MM.1S (cell line): ENCODE measurements at regions not wholly inside any gene's neighbourhood (a gene's known extent, or its start where the extent isn't known, plus 50 kb on each side); places are given as distances from the start of the nearest gene placed in this dataset.
"Not testable (repeated sequence)": the region's sequence is repeated elsewhere in the genome, so short reads cannot be mapped to it uniquely, and the experiment has no call there.

ENCODE experiments used
- DNase-seq: peaks from one replicate; pipeline ENCODE4 v3.0.0-alpha.2; 2015
- H2AFZ ChIP-seq: fragments of 300-600 bp; sonication (generic); 2 replicates; pipeline ENCODE4 v1.6.0; 2016; ENCODE audit warnings: antibody characterized with exemption, low read length
- H3F3A ChIP-seq: fragments of 300-600 bp; sonication (generic); 2 replicates; pipeline ENCODE4 v1.6.1; 2016; ENCODE audit warnings: mild to moderate bottlenecking, antibody characterized with exemption, low read length, moderate library complexity, mixed read lengths; ENCODE audit not compliant: insufficient read depth
- H3K27ac ChIP-seq: fragments of 300-600 bp; sonication (generic); 2 replicates; pipeline ENCODE4 v1.5.1; 2016; ENCODE audit warnings: mild to moderate bottlenecking, low read length
- H3K27me3 ChIP-seq: fragments of 300-600 bp; sonication (generic); replicated peaks from 2 replicates; pipeline ENCODE4 v1.6.0; 2016; ENCODE audit warnings: low read length; ENCODE audit not compliant: insufficient read depth
- H3K36me3 ChIP-seq: fragments of 300-600 bp; sonication (generic); replicated peaks from 2 replicates; pipeline ENCODE4 v1.6.1; 2016; ENCODE audit warnings: mild to moderate bottlenecking, low read length, mixed read lengths; ENCODE audit not compliant: insufficient read depth
- H3K4me1 ChIP-seq: fragments of 300-600 bp; sonication (generic); 2 replicates; pipeline ENCODE4 v1.6.1; 2016; ENCODE audit warnings: low read length, mixed read lengths
- H3K4me2 ChIP-seq: fragments of 300-600 bp; sonication (generic); 2 replicates; pipeline ENCODE4 v1.6.0; 2016; ENCODE audit warnings: low read depth, low read length
- H3K4me3 ChIP-seq: fragments of 300-600 bp; sonication (generic); 2 replicates; pipeline ENCODE4 v1.5.1; 2016; ENCODE audit warnings: low read length, mixed read lengths
- H3K79me2 ChIP-seq: fragments of 300-600 bp; sonication (generic); 2 replicates; pipeline ENCODE4 v1.6.1; 2016; ENCODE audit warnings: mixed run types, low read length, mixed read lengths
- H3K9ac ChIP-seq: fragments of 300-600 bp; sonication (generic); 2 replicates; pipeline ENCODE4 v1.6.1; 2016; ENCODE audit warnings: low read length, mixed read lengths
- H3K9me2 ChIP-seq: fragments of 300-600 bp; sonication (generic); replicated peaks from 2 replicates; pipeline ENCODE4 v1.6.1; 2016; ENCODE audit warnings: mild to moderate bottlenecking, low read length, mixed read lengths; ENCODE audit not compliant: insufficient read depth
- H3K9me3 ChIP-seq: fragments of 300-600 bp; sonication (generic); replicated peaks from 2 replicates; pipeline ENCODE4 v1.6.1; 2016; ENCODE audit warnings: mild to moderate bottlenecking, low read length, mixed read lengths; ENCODE audit not compliant: insufficient read depth
- H4K20me1 ChIP-seq: fragments of 300-600 bp; sonication (generic); 2 replicates; pipeline ENCODE4 v1.6.1; 2016; ENCODE audit warnings: mild to moderate bottlenecking, low read length, moderate library complexity, mixed read lengths; ENCODE audit not compliant: insufficient read depth
- CTCF ChIP-seq: fragments of 300-600 bp; sonication (generic); IDR thresholded peaks from 2 replicates; pipeline ENCODE4 v1.5.1; 2016; ENCODE audit warnings: antibody characterized with exemption, low read length, mixed read lengths
- EZH2 ChIP-seq: fragments of 300-600 bp; sonication (generic); optimal IDR thresholded peaks from 2 replicates; pipeline ENCODE3; 2017; ENCODE audit warnings: low read depth, mild to moderate bottlenecking, antibody characterized with exemption, low read length, mixed read lengths
- EZH2phosphoT487 ChIP-seq: fragments of 300-600 bp; sonication (generic); IDR thresholded peaks from 2 replicates; pipeline ENCODE4 v1.6.1; 2018; ENCODE audit warnings: antibody characterized with exemption, low read length

- H3K4me1 ChIP-seq = no peaks in the 10 kb centered on the region
- H3K27me3 ChIP-seq = no peaks in the 10 kb centered on the region
- no peak overlapping the region for H3K27ac ChIP-seq
- H3K4me2 ChIP-seq = no peak overlapping the region
- H3K36me3 ChIP-seq = no peaks in the 10 kb centered on the region
- DNase-seq = no peak
- no peaks in the 10 kb centered on the region for H3F3A ChIP-seq
- no peak overlapping the region for H3K4me3 ChIP-seq
- H4K20me1 ChIP-seq = no peaks in the 10 kb centered on the region
- H3K79me2 ChIP-seq = no peaks in the 10 kb centered on the region
- H3K9me2 ChIP-seq = no peaks in the 10 kb centered on the region
- H2AFZ ChIP-seq = no peak overlapping the region
- no peaks in the 10 kb centered on the region for H3K9me3 ChIP-seq
- H3K9ac ChIP-seq = no peak overlapping the region
- TF ChIP-seq EZH2phosphoT487 (no peak), EZH2 (no peak), CTCF (no peak)
These were observed 589.1 kb upstream of the ADARB2 start for GRCh38 chr10:2326411-2326810.

GRCh38 chr10:2315045-2315485 lies 577.7 kb upstream of the ADARB2 start:
- H3K27ac ChIP-seq, H3K4me2 ChIP-seq, H3K36me3 ChIP-seq, H2AFZ ChIP-seq, H3K27me3 ChIP-seq, H3K9me3 ChIP-seq, H3K4me3 ChIP-seq, H4K20me1 ChIP-seq, H3K9ac ChIP-seq, H3K9me2 ChIP-seq, DNase-seq, H3K79me2 ChIP-seq, H3F3A ChIP-seq, H3K4me1 ChIP-seq: not testable (repeated sequence)

GRCh38 chr10:2306081-2306480 lies 568.8 kb upstream of the ADARB2 start:
- Histone ChIP-seq H3K4me3 (no peak overlapping the region), H3K4me1 (no peaks in the 10 kb centered on the region), H3K9me2 (no peaks in the 10 kb centered on the region), H3K9ac (no peak overlapping the region), H3K27me3 (no peaks in the 10 kb centered on the region), H3K9me3 (no peaks in the 10 kb centered on the region), H3K79me2 (no peaks in the 10 kb centered on the region), H3K27ac (no peak overlapping the region), H3K36me3 (no peaks in the 10 kb centered on the region), H4K20me1 (no peaks in the 10 kb centered on the region), H3K4me2 (no peak overlapping the region), H3F3A (no peaks in the 10 kb centered on the region), H2AFZ (no peak overlapping the region)
- no peak for TF ChIP-seq EZH2
- no peak for TF ChIP-seq CTCF
- no peak for TF ChIP-seq EZH2phosphoT487
- no peak for DNase-seq

DNA sequence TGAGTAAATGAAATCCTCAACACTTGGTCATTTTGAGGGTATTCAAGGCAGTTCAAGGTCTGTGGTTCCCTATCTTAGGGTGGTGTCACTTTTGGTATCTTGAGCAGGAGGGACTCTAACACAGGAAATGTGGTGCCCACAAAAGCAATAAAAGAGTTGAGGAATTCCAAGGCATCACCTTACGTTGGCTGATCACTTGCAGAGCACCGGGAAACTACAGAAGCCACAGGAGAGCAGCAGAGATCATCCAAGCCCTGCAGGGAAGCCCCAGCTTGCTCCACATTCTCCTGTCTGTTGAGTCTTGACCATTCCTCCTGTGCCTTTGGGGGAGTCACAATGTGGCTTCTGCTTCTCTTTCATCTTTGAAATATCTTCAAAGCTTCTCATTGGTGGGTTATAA lies 565.8 kb upstream of the ADARB2 start:
- no peaks in the 10 kb centered on the region for H3K9me3 ChIP-seq
- no peaks in the 10 kb centered on the region for H3K9me2 ChIP-seq
- no peaks in the 10 kb centered on the region for H3K36me3 ChIP-seq
- H3K4me2 ChIP-seq = no peak overlapping the region
- H3K79me2 ChIP-seq = no peaks in the 10 kb centered on the region
- H3K4me3 ChIP-seq = no peak overlapping the region
- H3K27ac ChIP-seq = no peak overlapping the region
- no peaks in the 10 kb centered on the region for H4K20me1 ChIP-seq
- H3K27me3 ChIP-seq = no peaks in the 10 kb centered on the region
- no peak for TF ChIP-seq EZH2
- TF ChIP-seq EZH2phosphoT487 = no peak
- no peak overlapping the region for H3K9ac ChIP-seq
- H3F3A ChIP-seq = no peaks in the 10 kb centered on the region
- no peaks in the 10 kb centered on the region for H3K4me1 ChIP-seq
- H2AFZ ChIP-seq = no peak overlapping the region
- DNase-seq = no peak
